ENCODE measurements at regions not wholly inside any gene's neighbourhood (a gene's known extent, or its start where the extent isn't known, plus 50 kb on each side); places are given as distances from the start of the nearest gene placed in this dataset.

- Histone ChIP-seq H3K4me1 (ENCODE audit: control insufficient read depth in 1 of 2, insufficient read depth in 1 of 2, low read depth in 1 of 2, low read length in 1 of 2) (peaks cover 44 to 57% of the 10 kb centered on the region in 2 experiments), H3K27ac (no peak overlapping the region), H3K9me3 (no peaks in the 10 kb centered on the region), H3K27me3 (no peaks in the 10 kb centered on the region), H3K36me3 (no peaks in the 10 kb centered on the region), H3K4me3 (ENCODE audit: low read depth in 1 of 2, low read length in 1 of 2) (no peak overlapping the region)
- TF ChIP-seq CTCF (IDR thresholded peaks at IDR 0.05): no peak
These were observed 64.1 kb downstream of the HHEX start for GRCh38 chr10:92753865-92754264.

GRCh38 chr10:92755725-92756124 is 66.0 kb downstream of the HHEX start:
- TF ChIP-seq CTCF (IDR thresholded peaks at IDR 0.05): no peak
- Histone ChIP-seq H3K9me3 (no peaks in the 10 kb centered on the region), H3K27ac (peak overlapping the region; percentile 86), H3K27me3 (no peaks in the 10 kb centered on the region), H3K36me3 (no peaks in the 10 kb centered on the region), H3K4me3 (ENCODE audit: low read depth in 1 of 2, low read length in 1 of 2) (peak overlapping the region; percentile 52 to 56), H3K4me1 (ENCODE audit: control insufficient read depth in 1 of 2, insufficient read depth in 1 of 2, low read depth in 1 of 2, low read length in 1 of 2) (peaks cover 63 to 69% of the 10 kb centered on the region in 2 experiments)

- peaks cover 69 to 70% of the 10 kb centered on the region in 2 experiments for H3K4me1 ChIP-seq (ENCODE audit: control insufficient read depth in 1 of 2, insufficient read depth in 1 of 2, low read depth in 1 of 2, low read length in 1 of 2)
- no peak for TF ChIP-seq CTCF (IDR thresholded peaks at IDR 0.05)
- no peaks in the 10 kb centered on the region for H3K27me3 ChIP-seq
- peak overlapping the region; percentile 86 for H3K27ac ChIP-seq
- H3K36me3 ChIP-seq: no peaks in the 10 kb centered on the region
- H3K4me3 ChIP-seq (ENCODE audit: low read depth in 1 of 2, low read length in 1 of 2): peak overlapping the region; percentile 52 to 56
- H3K9me3 ChIP-seq: no peaks in the 10 kb centered on the region
These were observed 66.7 kb downstream of the HHEX start for GRCh38 chr10:92756201-92757065.

- peak; percentile 67 for TF ChIP-seq CTCF (IDR thresholded peaks at IDR 0.05)
- H3K4me3 ChIP-seq (ENCODE audit: low read depth in 1 of 2, low read length in 1 of 2): peak overlapping the region; percentile 52 to 56
- no peaks in the 10 kb centered on the region for H3K9me3 ChIP-seq
- H3K27ac ChIP-seq: peak overlapping the region; percentile 86
- H3K27me3 ChIP-seq: no peaks in the 10 kb centered on the region
- H3K36me3 ChIP-seq: no peaks in the 10 kb centered on the region
- peaks cover 76 to 77% of the 10 kb centered on the region in 2 experiments for H3K4me1 ChIP-seq (ENCODE audit: control insufficient read depth in 1 of 2, insufficient read depth in 1 of 2, low read depth in 1 of 2, low read length in 1 of 2)
These were observed 67.4 kb downstream of the HHEX start for GRCh38 chr10:92757066-92757710.

- no peaks in the 10 kb centered on the region for H3K27me3 ChIP-seq
- H3K36me3 ChIP-seq: no peaks in the 10 kb centered on the region
These were observed 68.0 kb downstream of the HHEX start for GRCh38 chr10:92757711-92758104.

More at GRCh38 chr10:92757711-92758104, 68.0 kb downstream of the HHEX start:
- H3K9me3 ChIP-seq: no peaks in the 10 kb centered on the region
- H3K27ac ChIP-seq: peak overlapping the region; percentile 86
- no peak for TF ChIP-seq CTCF (IDR thresholded peaks at IDR 0.05)
- H3K4me1 ChIP-seq (ENCODE audit: control insufficient read depth in 1 of 2, insufficient read depth in 1 of 2, low read depth in 1 of 2, low read length in 1 of 2): peaks cover 76 to 78% of the 10 kb centered on the region in 2 experiments
- peak overlapping the region; percentile 52 to 56 for H3K4me3 ChIP-seq (ENCODE audit: low read depth in 1 of 2, low read length in 1 of 2)
